D721Med (cell line): ENCODE measurements at regions not wholly inside any gene's neighbourhood (a gene's known extent, or its start where the extent isn't known, plus 50 kb on each side); places are given as distances from the start of the nearest gene placed in this dataset.

Source experiments
- DNase-seq: peaks from one replicate; pipeline ENCODE4 v3.0.0; 2011; ENCODE audit warnings: low spot score; ENCODE audit not compliant: insufficient read length
- FAIRE-seq: peaks from 2 replicates; lab custom pipeline; 2011; peaks lifted over from hg19 to GRCh38; lab: Jason Lieb, UNC
- TF ChIP-seq, protein P1 (sequence below): IDR thresholded peaks from 2 replicates; pipeline ENCODE4 v1.5.1; 2012; ENCODE audit warnings: mild to moderate bottlenecking, control low read depth; ENCODE audit not compliant: insufficient read depth; ENCODE audit errors: missing control alignments

GRCh38 chr16:9334103-9334502 is 242.7 kb downstream of the HAPSTR1 start:
- FAIRE-seq (no peak), DNase-seq (no peak)
- TF ChIP-seq, protein P1, sequence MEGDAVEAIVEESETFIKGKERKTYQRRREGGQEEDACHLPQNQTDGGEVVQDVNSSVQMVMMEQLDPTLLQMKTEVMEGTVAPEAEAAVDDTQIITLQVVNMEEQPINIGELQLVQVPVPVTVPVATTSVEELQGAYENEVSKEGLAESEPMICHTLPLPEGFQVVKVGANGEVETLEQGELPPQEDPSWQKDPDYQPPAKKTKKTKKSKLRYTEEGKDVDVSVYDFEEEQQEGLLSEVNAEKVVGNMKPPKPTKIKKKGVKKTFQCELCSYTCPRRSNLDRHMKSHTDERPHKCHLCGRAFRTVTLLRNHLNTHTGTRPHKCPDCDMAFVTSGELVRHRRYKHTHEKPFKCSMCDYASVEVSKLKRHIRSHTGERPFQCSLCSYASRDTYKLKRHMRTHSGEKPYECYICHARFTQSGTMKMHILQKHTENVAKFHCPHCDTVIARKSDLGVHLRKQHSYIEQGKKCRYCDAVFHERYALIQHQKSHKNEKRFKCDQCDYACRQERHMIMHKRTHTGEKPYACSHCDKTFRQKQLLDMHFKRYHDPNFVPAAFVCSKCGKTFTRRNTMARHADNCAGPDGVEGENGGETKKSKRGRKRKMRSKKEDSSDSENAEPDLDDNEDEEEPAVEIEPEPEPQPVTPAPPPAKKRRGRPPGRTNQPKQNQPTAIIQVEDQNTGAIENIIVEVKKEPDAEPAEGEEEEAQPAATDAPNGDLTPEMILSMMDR = no peak

DNA sequence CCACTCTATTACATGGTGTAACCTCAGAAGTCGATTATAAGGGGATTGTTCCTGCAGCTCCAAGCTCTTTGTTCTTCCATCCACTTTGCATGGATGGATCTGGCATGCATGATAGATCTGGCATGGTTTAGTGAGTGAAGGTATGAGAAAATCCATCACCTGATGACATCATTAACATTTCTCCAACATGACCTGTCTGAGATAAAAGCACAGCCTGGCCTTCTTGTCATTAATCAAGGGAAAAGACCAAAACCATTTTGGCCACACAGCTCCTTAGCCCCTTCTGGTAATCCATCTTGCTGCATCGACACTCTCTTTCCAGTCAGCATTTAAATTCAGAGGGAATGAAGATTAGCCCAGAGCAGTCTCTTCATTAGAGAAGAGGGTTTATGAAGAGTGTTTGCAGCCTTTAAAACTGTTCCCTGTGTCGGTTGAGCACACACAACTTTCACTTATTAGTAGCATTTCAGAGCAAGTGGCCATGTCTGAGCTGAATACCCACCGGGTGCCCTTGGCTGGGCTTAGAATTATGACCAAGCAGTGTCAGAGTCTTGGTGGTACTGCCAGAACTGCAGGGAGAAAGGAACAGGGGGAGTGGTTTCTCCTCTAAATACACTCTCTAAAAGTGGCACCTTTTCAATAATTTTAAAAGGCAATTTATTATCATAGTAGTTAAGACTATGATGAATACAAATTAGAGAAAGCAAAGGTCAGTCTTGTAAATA is 246.0 kb downstream of the HAPSTR1 start:
- FAIRE-seq = no peak
- DNase-seq = no peak
- TF ChIP-seq, protein P1 = no peak

- TF ChIP-seq, protein P1 = no peak
- FAIRE-seq (no peak), DNase-seq (no peak)
Measured at GRCh38 chr16:9338068-9338467, 246.6 kb downstream of the HAPSTR1 start.

DNA sequence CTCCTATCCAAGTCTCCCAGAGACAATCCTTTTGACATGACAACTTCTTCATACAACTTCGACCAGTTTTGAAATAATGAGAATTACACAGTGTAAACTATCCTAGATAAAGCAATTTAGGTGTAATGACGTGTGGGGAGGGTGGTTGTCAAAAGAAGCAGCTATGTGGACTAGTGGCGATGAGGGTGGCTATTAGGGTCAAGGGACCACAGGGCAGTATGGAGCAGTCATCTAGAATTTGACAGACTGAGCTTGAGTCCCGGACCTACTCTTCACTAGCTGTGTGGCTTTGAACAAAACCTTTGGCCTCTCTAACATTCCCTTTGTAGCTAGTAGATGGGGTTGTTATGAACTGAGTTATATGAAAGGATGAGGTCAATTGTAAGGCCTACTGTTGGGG is 247.1 kb downstream of the HAPSTR1 start:
- no peak for DNase-seq
- TF ChIP-seq, protein P1 = no peak
- FAIRE-seq = no peak

DNA sequence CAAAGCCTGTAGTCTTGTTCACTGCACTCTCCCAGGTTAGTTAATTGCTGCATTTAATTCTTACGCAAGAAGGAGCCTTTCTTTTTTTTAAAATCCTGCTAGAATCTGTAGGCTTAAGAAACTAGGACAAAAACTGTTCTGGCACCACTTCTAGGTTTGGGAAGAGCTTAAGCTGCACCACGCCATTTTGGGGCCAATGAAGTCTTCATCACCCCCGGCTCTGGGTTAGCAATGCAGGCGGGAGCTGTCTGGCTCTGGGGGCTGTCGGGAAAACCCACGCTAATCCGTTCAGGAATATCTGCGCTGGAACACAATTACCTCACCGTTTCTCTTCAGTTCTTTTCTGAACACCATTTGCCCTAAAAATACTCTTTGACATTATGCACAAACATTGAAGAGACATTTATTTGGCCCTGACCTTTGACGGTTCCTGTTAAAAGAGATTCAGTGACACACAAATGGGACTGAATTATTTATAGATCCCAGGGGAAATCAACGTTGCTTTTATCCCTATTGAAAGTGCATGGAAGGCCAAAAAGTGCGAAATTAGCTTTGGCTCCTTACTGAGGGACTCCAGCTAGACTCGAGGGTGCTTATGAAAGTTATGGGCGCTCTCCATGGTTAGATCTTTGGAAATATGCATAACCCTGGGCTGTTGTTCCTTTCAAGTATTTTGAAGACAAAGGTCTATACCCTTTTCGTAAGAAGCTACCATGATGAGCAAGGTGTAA is 249.2 kb downstream of the HAPSTR1 start:
- DNase-seq = no peak
- TF ChIP-seq, protein P1 = no peak
- no peak for FAIRE-seq

GRCh38 chr16:9343276-9343675 is 251.8 kb downstream of the HAPSTR1 start:
- DNase-seq (no peak), FAIRE-seq (no peak)
- TF ChIP-seq, protein P1 = no peak

- TF ChIP-seq, protein P1 = no peak
- FAIRE-seq = no peak
- DNase-seq = no peak
Measured at GRCh38 chr16:9344508-9344907, 253.1 kb downstream of the HAPSTR1 start.
